GM12878 (cell line): ENCODE measurements at regions not wholly inside any gene's neighbourhood (a gene's known extent, or its start where the extent isn't known, plus 50 kb on each side); places are given as distances from the start of the nearest gene placed in this dataset.

Experiments used
- ATAC-seq: fragments of 200-7000 bp; cut with Tn5 transposase; 3 replicates; pipeline ENCODE4 v1.9.1; 2020; ENCODE audit warnings: mild to moderate bottlenecking, moderate library complexity
- BruUV-seq: library from RNA; stranded (reverse); fragments of 400-500 nt; replicated peaks from 2 replicates; lab custom pipeline; 2021; lab: Mats Ljungman, UMichigan
- CTCF ChIA-PET: fragments of 300-600 bp; sonication (Branson Sonifier 250); formaldehyde crosslinking; extraction: SDS; loops from one replicate; lab custom pipeline; 2021; ENCODE audit warnings: inconsistent platforms; lab: Yijun Ruan, JAX
- POLR2A ChIA-PET: fragments of 350-600 bp; formaldehyde crosslinking; extraction: SDS; loops from one replicate; lab custom pipeline; 2021; ENCODE audit warnings: inconsistent platforms; lab: Charles Lee
- RAD21 ChIA-PET: fragments of 300-600 bp; sonication (Branson Sonifier 250); formaldehyde crosslinking; loops from one replicate; lab custom pipeline; 2023; ENCODE audit warnings: antibody characterized with exemption; ENCODE audit not compliant: unreplicated experiment; lab: Charles Lee
- SMC1A ChIA-PET: fragments of 300-600 bp; sonication (Branson Sonifier 250); formaldehyde crosslinking; loops from one replicate; lab custom pipeline; 2023; ENCODE audit not compliant: unreplicated experiment, uncharacterized antibody; lab: Charles Lee
- DNase-seq: peaks from one replicate; pipeline ENCODE4 v3.0.0-alpha.2; 2011; ENCODE audit warnings: low read depth, low spot score
- FAIRE-seq: peaks from 3 replicates; lab custom pipeline; 2011; peaks lifted over from hg19 to GRCh38; lab: Jason Lieb, UNC
- H2AFZ ChIP-seq: 2 replicates; pipeline ENCODE4 v1.6.0; 2011; ENCODE audit warnings: low read depth, low read length, control low read depth; ENCODE audit not compliant: control insufficient read depth
- H3K27ac ChIP-seq: 2 replicates; pipeline ENCODE4 v1.5.1; 2011; ENCODE audit warnings: control low read depth; ENCODE audit not compliant: control insufficient read depth, insufficient read depth
- H3K27me3 ChIP-seq, 2 experiments: replicated peaks in 1 of 2; 2 replicates each; pipeline versions ENCODE4 v1.6.0 to v1.6.1; 2011; ENCODE audit warnings: low read length in 1 of 2; ENCODE audit not compliant: control insufficient read depth in 2 of 2, insufficient read depth in 2 of 2
- H3K36me3 ChIP-seq, 2 experiments: 2 replicates each; pipeline ENCODE4 v1.5.1; 2011; ENCODE audit warnings: low read length in 1 of 2; ENCODE audit not compliant: control insufficient read depth in 2 of 2, insufficient read depth in 2 of 2
- H3K4me1 ChIP-seq: 2 replicates; pipeline ENCODE4 v1.6.1; 2011; ENCODE audit warnings: mild to moderate bottlenecking, low read length, moderate library complexity, mixed read lengths; ENCODE audit not compliant: control insufficient read depth, insufficient read depth
- H3K4me2 ChIP-seq: 2 replicates; pipeline ENCODE4 v1.6.0; 2011; ENCODE audit warnings: control low read depth; ENCODE audit not compliant: control insufficient read depth, insufficient read depth
- H3K4me3 ChIP-seq: fragments of 200-600 bp; sonication (generic); 2 replicates; pipeline ENCODE4 v1.5.1; 2016
- H3K79me2 ChIP-seq: 2 replicates; pipeline ENCODE4 v1.6.0; 2011; ENCODE audit warnings: low read length; ENCODE audit not compliant: control insufficient read depth, insufficient read depth
- H3K9ac ChIP-seq: 2 replicates; pipeline ENCODE4 v1.8.0; 2011; ENCODE audit warnings: low read length, control low read depth, mixed read lengths; ENCODE audit not compliant: control insufficient read depth, insufficient read depth
- H3K9me3 ChIP-seq: replicated peaks from 3 replicates; pipeline ENCODE4 v1.5.1; 2011; ENCODE audit warnings: mild to moderate bottlenecking, low read length; ENCODE audit not compliant: control insufficient read depth, insufficient read depth
- H4K20me1 ChIP-seq: 2 replicates; pipeline ENCODE4 v1.6.0; 2011; ENCODE audit not compliant: control insufficient read depth, insufficient read depth
- CREM ChIP-seq: IDR thresholded peaks from 2 replicates; pipeline ENCODE4 v1.6.1; 2014; ENCODE audit warnings: antibody characterized with exemption, low read depth
- NRF1 ChIP-seq: conservative IDR thresholded peaks from 2 replicates; pipeline ENCODE4 v1.6.1; 2011; ENCODE audit warnings: mild to moderate bottlenecking, low read depth, low read length, improper control_type of control experiment
- SMAD1 ChIP-seq: fragments of 450-650 bp; IDR thresholded peaks from 2 replicates; pipeline ENCODE4 v1.6.1; 2018; ENCODE audit warnings: mild to moderate bottlenecking, low read depth; ENCODE audit not compliant: partially characterized antibody
- SPI1 ChIP-seq: IDR thresholded peaks from 2 replicates; pipeline ENCODE4 v1.6.1; 2011; ENCODE audit warnings: low read depth, mild to moderate bottlenecking, low read length, moderate library complexity, borderline replicate concordance; ENCODE audit not compliant: insufficient read depth
- TARDBP ChIP-seq: IDR thresholded peaks from 2 replicates; pipeline ENCODE4 v1.6.1; 2016; ENCODE audit warnings: borderline replicate concordance
- TCF7 ChIP-seq: IDR thresholded peaks from 2 replicates; pipeline ENCODE4 v1.6.1; 2014; ENCODE audit warnings: antibody characterized with exemption, borderline replicate concordance
- YY1 ChIP-seq: IDR thresholded peaks from 2 replicates; pipeline ENCODE4 v1.6.1; 2011; ENCODE audit warnings: low read depth, mild to moderate bottlenecking, low read length
- WGBS: methylation state at CpG from one replicate; pipeline ENCODE4 v1.1.6; 2016; ENCODE audit warnings: low lambda C conversion rate; ENCODE audit not compliant: insufficient replicate concordance, insufficient coverage; ENCODE audit errors: missing lambda C conversion rate; 5-methylcytosine and 5-hydroxymethylcytosine counted together
- in situ Hi-C: fragments of 300-500 bp; cut with MboI; formaldehyde crosslinking; loops from 9 replicates; pipeline ENCODE4 v1.14.3; 2018; ENCODE audit warnings: mixed read lengths
- intact Hi-C: fragments of 100-400 bp; cut with micrococcal nuclease; formaldehyde crosslinking; loops from one replicate; pipeline ENCODE4 v1.14.2; 2022; ENCODE audit not compliant: unreplicated experiment

- no peak for TF ChIP-seq SPI1
- TF ChIP-seq, all 136 proteins: peak for 0
These were observed 169.5 kb upstream of the IER5L start (continued) for GRCh38 chr9:129347316-129348120.

- ChIA-PET CTCF (interaction anchor here (0.5 kb wide), 1 partner anchor 18 kb away, joined by 3 read pairs; no protein-coding TSS in a partner anchor), RAD21 (no interaction called here)
- in situ Hi-C loops = no loop called here
These were observed 168.0 kb upstream of the IER5L start for GRCh38 chr9:129346046-129346445.

More at GRCh38 chr9:129346046-129346445, 168.0 kb upstream of the IER5L start:
- no TSS peak for BruUV-seq
- Histone ChIP-seq H4K20me1 (no peaks in the 10 kb centered on the region), H3K4me2 (no peak overlapping the region), H2AFZ (no peak overlapping the region), H3K27ac (no peak overlapping the region), H3K9ac (no peak overlapping the region), H3K4me1 (no peaks in the 10 kb centered on the region), H3K27me3 (no peaks in the 10 kb centered on the region), H3K4me3 (no peak overlapping the region), H3K36me3 (no peaks in the 10 kb centered on the region), H3K79me2 (no peaks in the 10 kb centered on the region), H3K9me3 (no peaks in the 10 kb centered on the region)
- FAIRE-seq (no peak), DNase-seq (no peak), ATAC-seq (no peak)
- 63% methylated on average over 8 of the region's 8 CpGs for WGBS
- intact Hi-C loops = no loop called here
- TF ChIP-seq SMAD1 (no peak), TARDBP (no peak), YY1 (no peak), TCF7 (no peak), NRF1 (no peak), CREM (no peak)
- POLR2A ChIA-PET = no interaction called here
- SMC1A ChIA-PET = interaction anchor here (1.2 kb wide), 1 partner anchor 174 kb away, joined by 3 read pairs; no protein-coding TSS in a partner anchor
